Peyer's patch (tissue), 4 donors: ENCODE measurements at regions not wholly inside any gene's neighbourhood (a gene's known extent, or its start where the extent isn't known, plus 50 kb on each side); places are given as distances from the start of the nearest gene placed in this dataset.

Experiments used
- POLR2A ChIP-seq, 2 donors: fragments of 450-650 bp; IDR thresholded peaks; one replicate each; pipeline ENCODE4 v1.5.1; 2017; ENCODE audit warnings: antibody characterized with exemption in 2 of 2, mild to moderate bottlenecking in 2 of 2, moderate library complexity in 2 of 2
- TF ChIP-seq, protein P1 (sequence below), 6 experiments: fragments of 450-650 bp in 4 of 6; fragments of 200-600 bp in 2 of 6; sonication (generic) in 1 of 6; IDR thresholded peaks; one replicate each; pipeline ENCODE4 v1.5.1; 2017 to 2019; ENCODE audit warnings: antibody characterized with exemption in 6 of 6, mild to moderate bottlenecking in 3 of 6, moderate library complexity in 1 of 6

DNA sequence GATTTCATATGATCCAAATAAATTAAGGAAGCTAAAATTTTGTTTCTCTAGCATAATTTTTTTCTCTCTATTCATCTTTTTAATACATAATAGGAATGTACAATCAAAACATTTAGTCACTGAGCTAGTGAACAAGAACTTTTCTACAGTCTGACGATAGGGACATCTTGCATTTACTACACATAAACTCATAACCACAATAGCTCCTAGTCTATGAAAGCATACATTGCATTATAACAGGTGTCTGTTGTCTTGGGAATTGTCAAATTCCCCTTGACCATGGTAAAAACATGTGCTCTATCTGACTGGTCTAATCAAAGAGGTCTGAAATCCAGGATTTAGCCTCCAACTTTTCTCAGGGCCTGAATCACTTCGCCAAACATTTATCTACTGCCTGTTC, 144.8 kb downstream of the FAM124B start:
- TF ChIP-seq, protein P1, sequence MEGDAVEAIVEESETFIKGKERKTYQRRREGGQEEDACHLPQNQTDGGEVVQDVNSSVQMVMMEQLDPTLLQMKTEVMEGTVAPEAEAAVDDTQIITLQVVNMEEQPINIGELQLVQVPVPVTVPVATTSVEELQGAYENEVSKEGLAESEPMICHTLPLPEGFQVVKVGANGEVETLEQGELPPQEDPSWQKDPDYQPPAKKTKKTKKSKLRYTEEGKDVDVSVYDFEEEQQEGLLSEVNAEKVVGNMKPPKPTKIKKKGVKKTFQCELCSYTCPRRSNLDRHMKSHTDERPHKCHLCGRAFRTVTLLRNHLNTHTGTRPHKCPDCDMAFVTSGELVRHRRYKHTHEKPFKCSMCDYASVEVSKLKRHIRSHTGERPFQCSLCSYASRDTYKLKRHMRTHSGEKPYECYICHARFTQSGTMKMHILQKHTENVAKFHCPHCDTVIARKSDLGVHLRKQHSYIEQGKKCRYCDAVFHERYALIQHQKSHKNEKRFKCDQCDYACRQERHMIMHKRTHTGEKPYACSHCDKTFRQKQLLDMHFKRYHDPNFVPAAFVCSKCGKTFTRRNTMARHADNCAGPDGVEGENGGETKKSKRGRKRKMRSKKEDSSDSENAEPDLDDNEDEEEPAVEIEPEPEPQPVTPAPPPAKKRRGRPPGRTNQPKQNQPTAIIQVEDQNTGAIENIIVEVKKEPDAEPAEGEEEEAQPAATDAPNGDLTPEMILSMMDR (IDR thresholded peaks at IDR 0.05) = no peak
- no peak for TF ChIP-seq POLR2A (IDR thresholded peaks at IDR 0.05)
